ENCODE measurements at regions not wholly inside any gene's neighbourhood (a gene's known extent, or its start where the extent isn't known, plus 50 kb on each side); places are given as distances from the start of the nearest gene placed in this dataset.

DNA sequence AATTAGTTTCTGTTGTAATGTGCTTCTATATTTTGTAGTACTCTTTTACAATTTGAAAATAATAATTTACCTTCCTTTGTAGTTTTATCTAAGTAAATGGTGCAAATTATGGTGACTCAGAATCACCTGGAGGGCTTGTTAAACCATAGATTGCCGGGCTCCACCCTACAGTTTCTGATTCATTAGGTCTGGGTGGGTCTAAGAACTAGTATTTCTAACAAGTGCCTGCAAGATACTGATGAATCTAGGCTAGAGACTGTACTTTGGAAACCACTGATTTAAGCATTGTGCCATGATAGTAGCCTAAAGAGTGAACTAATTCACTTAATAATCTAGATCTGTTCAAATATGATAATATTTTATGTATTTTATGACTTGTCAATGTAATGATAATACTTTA is 437.4 kb upstream of the SPRY2 start:
- no peak for ATAC-seq (ENCODE audit: low FRiP score)
- TF ChIP-seq, protein P1, sequence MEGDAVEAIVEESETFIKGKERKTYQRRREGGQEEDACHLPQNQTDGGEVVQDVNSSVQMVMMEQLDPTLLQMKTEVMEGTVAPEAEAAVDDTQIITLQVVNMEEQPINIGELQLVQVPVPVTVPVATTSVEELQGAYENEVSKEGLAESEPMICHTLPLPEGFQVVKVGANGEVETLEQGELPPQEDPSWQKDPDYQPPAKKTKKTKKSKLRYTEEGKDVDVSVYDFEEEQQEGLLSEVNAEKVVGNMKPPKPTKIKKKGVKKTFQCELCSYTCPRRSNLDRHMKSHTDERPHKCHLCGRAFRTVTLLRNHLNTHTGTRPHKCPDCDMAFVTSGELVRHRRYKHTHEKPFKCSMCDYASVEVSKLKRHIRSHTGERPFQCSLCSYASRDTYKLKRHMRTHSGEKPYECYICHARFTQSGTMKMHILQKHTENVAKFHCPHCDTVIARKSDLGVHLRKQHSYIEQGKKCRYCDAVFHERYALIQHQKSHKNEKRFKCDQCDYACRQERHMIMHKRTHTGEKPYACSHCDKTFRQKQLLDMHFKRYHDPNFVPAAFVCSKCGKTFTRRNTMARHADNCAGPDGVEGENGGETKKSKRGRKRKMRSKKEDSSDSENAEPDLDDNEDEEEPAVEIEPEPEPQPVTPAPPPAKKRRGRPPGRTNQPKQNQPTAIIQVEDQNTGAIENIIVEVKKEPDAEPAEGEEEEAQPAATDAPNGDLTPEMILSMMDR (IDR thresholded peaks at IDR 0.05): no peak

DNA sequence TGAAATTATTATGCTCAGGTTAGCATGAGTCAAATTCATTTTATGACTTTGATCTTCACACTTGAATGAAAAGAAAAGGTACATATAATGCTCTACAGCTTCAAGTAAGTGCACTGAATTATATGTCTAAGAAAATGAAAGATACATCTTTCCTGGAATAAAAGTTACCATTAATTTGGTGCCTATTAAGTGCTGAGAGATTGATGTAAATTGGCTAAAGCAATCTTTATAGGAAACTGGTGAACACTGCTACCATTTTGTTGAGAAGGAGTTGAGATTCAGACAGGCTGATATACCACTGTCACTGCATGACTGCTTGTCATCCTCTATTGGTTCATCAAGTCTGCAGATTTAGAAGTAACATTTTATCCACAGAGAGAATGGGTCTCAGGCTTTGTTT is 416.8 kb upstream of the SPRY2 start:
- TF ChIP-seq, protein P1 (IDR thresholded peaks at IDR 0.05): no peak
- no peak for DNase-seq (ENCODE audit: low spot score)
- ATAC-seq (ENCODE audit: low FRiP score): no peak

More for the DNA sequence above, 437.4 kb upstream of the SPRY2 start:
- DNase-seq (ENCODE audit: low spot score): no peak

DNA sequence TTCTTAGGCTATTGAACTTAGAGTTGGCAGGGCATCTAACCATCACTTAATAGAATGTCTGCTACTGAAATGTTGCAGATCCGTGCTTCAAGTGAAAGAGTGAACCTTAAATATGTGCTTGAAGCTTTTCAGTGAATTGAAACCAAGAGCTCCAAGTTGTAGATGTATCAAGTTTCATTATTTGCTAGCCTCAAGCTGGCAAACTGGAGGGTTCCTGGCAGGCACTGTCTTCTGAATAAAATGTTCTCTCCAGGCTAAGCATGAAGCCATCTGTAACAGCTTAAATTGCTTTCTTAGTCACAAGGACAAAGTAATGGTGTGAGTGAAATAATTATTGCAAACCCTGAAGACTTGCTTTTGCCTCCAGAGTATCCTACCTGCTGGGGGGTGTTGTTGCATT is 415.0 kb upstream of the SPRY2 start:
- ATAC-seq (ENCODE audit: low FRiP score) (no peak), DNase-seq (ENCODE audit: low spot score) (no peak)
- TF ChIP-seq, protein P1 (IDR thresholded peaks at IDR 0.05): no peak

DNA sequence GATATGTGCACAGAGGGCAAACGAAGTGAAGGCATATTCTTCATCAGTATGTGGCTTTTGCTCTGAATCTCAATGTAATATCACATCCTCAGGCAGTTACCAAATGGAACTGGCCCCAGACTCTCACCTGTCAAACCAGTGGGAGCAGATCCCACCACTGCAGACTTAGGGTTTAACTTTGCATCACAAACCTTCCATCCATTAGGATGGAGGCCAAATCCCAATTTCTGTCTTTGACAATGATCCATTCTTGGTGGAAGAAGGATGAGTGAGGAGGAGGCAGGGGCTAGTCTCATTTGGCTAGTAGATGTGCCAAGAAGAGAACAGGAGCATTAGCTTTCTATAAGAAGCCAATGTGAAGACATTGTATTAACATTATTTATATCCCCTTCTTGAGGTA is 413.5 kb upstream of the SPRY2 start:
- DNase-seq (ENCODE audit: low spot score): no peak

DNA sequence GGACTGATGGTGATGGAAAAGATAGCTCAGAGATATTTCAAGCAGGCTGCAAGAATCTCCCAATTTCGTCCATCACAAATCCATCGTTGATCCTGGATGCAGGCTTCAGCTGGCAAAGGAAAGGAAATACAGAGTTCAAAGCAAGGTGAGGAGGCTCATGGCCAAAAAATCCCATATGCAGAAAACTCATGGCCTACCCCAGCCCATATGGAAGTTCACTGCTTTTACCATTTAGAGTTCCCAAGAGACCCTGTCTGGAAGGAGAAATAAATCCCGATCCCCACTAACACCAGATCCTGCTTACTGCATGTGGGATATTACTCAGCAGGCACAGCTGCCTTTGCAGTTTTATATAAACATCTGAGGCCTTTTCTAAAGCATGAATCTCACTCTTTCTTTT is 412.9 kb upstream of the SPRY2 start:
- DNase-seq (ENCODE audit: low spot score): no peak
- TF ChIP-seq, protein P1 (IDR thresholded peaks at IDR 0.05): no peak
- no peak for ATAC-seq (ENCODE audit: low FRiP score)

More for the DNA sequence above, 413.5 kb upstream of the SPRY2 start:
- TF ChIP-seq, protein P1 (IDR thresholded peaks at IDR 0.05): no peak
- no peak for ATAC-seq (ENCODE audit: low FRiP score)

DNA sequence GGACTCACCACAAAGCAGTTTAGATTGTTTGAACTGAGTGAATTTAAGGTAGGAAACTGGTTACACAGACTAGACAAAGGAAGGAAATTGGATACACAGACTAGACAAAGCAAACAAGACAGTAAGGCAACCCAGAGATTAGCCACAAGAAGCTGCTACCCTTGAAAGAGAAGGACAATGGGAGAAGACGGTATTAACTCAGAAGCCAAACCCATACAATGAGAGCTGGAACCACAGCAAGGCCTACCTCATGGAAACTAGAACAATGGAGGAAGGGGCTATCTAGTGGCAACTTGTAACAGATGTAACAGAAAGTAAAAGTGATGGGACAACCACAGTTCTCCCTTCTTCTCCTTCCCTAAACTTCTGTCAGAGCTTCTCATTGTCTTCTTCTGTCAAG is 410.9 kb upstream of the SPRY2 start:
- DNase-seq (ENCODE audit: low spot score): no peak
- TF ChIP-seq, protein P1 (IDR thresholded peaks at IDR 0.05): no peak
- no peak for ATAC-seq (ENCODE audit: low FRiP score)

DNA sequence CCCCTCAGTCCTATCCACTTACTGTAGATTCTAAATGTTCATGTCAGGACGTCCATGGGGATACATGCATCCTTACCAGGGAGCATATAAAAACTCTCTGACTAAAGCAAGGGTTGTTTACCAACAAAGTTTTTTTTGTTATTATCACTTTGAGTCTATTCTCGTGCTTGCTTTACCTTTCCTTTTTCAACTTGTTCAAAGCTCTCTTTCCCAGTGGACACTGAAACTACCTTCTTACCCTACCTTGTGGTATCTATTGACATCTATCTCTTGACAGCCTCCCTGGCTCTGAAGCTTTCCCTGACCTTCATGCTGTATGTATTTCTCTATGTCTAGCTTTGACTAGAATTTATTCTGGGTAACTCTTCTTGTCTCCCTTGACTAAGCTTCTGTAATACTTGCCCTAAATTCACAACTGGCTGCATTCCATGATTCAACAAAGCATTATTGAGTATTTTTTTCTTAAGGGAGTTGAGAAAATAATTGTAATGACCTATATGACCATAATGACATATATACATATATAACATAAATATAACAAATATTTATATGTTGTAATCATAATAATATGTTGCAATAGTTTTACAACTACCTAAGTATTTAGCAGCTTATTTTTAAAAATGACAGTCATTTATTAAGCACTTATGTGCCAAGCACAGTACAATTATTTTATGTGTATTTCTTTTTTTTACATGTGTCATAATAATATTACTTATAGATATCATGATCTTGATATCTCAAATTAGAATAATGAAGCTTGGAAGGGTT is 403.4 kb upstream of the SPRY2 start:
- TF ChIP-seq, protein P1 (IDR thresholded peaks at IDR 0.05): no peak
- ATAC-seq (ENCODE audit: low FRiP score) (no peak), DNase-seq (ENCODE audit: low spot score) (no peak)

Measured in omental fat pad (tissue), 3 donors.